ENCODE measurements at regions not wholly inside any gene's neighbourhood (a gene's known extent, or its start where the extent isn't known, plus 50 kb on each side); places are given as distances from the start of the nearest gene placed in this dataset.

DNA sequence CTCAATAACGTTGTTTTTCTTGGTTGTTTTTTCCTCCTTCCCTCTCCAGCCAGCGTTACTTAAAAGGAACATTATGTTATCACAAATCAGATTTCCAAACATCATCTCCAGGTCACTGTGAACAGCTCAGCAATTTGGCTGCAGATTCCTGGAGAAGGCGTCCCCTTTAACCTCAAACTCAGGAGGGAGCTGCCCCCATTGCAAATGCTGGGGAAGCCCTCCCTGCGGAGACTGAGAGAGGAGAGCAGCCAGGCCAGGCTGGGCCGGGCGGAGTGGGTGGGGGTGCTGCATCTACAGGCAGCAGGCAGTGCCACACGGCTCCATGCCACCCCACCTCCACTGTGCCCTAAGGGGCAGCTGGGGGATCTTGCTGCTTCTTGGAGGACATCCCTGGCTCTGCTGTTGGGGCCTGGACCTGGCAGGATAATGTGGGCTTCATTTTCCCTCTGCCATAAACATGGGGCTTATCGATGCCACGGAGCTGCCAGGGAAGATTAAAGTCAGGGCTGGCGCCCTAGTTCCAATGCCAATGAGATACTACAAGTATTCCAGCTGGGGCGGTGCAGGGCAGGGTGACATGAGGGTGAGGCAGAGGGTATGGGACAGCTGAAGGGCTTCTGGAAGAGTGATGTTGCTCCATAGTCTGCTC is 148.8 kb downstream of the PJA1 start:
- FAIRE-seq, result peak; percentile 43
- Histone ChIP-seq H3K9me1 (replicated peaks; ENCODE audit: control insufficient read depth, extremely low read depth, insufficient read depth, low read length) (no peaks in the 10 kb centered on the region), H3K79me2 (ENCODE audit: control insufficient read depth, insufficient read depth, low read length) (no peaks in the 10 kb centered on the region), H3K9ac (replicated peaks; ENCODE audit: extremely low read depth, insufficient read depth, low read length) (no peak overlapping the region), H3K9me3 (replicated peaks; ENCODE audit: control insufficient read depth, insufficient read depth, low read length) (no peaks in the 10 kb centered on the region), H4K20me1 (replicated peaks; ENCODE audit: control insufficient read depth, extremely low read depth, insufficient read depth, low read length) (no peaks in the 10 kb centered on the region), H2AFZ (ENCODE audit: low read depth, low read length) (no peak overlapping the region), H3K4me2 (ENCODE audit: insufficient read depth, low read length) (no peak overlapping the region), H3K4me3 (replicated peaks in 1 of 3; ENCODE audit: insufficient read depth in 1 of 3, low read depth in 1 of 3, low read length in 3 of 3) (no peak overlapping the region), H3K36me3 (ENCODE audit: control insufficient read depth in 2 of 2, extremely low read depth in 1 of 2, insufficient read depth in 2 of 2, low read length in 2 of 2) (no peaks in the 10 kb centered on the region), H3K27me3 (ENCODE audit: control insufficient read depth in 2 of 2, insufficient read depth in 2 of 2, low read length in 2 of 2) (no peaks in the 10 kb centered on the region), H3K4me1 (ENCODE audit: control insufficient read depth, extremely low read depth, insufficient read depth, low read length) (peaks cover 15% of the 10 kb centered on the region), H3K27ac (ENCODE audit: insufficient read depth, low read depth, low read length) (no peak overlapping the region)
- ChIA-PET CTCF (no interaction called here), POLR2A (no interaction called here)
- peak; percentile 16 for DNase-seq (ENCODE audit: low read depth, low spot score)
- dilution Hi-C loops (cut with MboI; ENCODE audit: extremely low pct_ligation_motif_present, low sequenced_read_pairs), result no loop called here
- no TSS peak for BruUV-seq (replicated peaks)
- TF ChIP-seq EZH2 (IDR thresholded peaks at IDR 0.05; ENCODE audit: borderline replicate concordance, low read depth, low read length, severe bottlenecking) (no peak), POLR2AphosphoS5 (IDR thresholded peaks at IDR 0.05; ENCODE audit: insufficient read depth, low read depth, low read length) (no peak), POLR2A (IDR thresholded peaks at IDR 0.05; ENCODE audit: low read depth, low read length) (no peak), GATA2 (IDR thresholded peaks at IDR 0.05; ENCODE audit: insufficient read depth, insufficient read length, low read depth, low read length) (no peak), JUN (IDR thresholded peaks at IDR 0.05; ENCODE audit: borderline replicate concordance, insufficient read depth, insufficient read length, low read depth) (no peak), MYC (IDR thresholded peaks at IDR 0.05; ENCODE audit: low read depth, low read length) (no peak), FOS (IDR thresholded peaks at IDR 0.05; ENCODE audit: borderline replicate concordance, insufficient read depth, low read length) (no peak)
- TF ChIP-seq, protein P1, sequence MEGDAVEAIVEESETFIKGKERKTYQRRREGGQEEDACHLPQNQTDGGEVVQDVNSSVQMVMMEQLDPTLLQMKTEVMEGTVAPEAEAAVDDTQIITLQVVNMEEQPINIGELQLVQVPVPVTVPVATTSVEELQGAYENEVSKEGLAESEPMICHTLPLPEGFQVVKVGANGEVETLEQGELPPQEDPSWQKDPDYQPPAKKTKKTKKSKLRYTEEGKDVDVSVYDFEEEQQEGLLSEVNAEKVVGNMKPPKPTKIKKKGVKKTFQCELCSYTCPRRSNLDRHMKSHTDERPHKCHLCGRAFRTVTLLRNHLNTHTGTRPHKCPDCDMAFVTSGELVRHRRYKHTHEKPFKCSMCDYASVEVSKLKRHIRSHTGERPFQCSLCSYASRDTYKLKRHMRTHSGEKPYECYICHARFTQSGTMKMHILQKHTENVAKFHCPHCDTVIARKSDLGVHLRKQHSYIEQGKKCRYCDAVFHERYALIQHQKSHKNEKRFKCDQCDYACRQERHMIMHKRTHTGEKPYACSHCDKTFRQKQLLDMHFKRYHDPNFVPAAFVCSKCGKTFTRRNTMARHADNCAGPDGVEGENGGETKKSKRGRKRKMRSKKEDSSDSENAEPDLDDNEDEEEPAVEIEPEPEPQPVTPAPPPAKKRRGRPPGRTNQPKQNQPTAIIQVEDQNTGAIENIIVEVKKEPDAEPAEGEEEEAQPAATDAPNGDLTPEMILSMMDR (IDR thresholded peaks at IDR 0.05; ENCODE audit: extremely low read depth in 1 of 2, insufficient read depth in 1 of 2, low read depth in 1 of 2, low read length in 2 of 2), result no peak
- TF ChIP-seq, protein P2, sequence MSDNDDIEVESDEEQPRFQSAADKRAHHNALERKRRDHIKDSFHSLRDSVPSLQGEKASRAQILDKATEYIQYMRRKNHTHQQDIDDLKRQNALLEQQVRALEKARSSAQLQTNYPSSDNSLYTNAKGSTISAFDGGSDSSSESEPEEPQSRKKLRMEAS (IDR thresholded peaks at IDR 0.05; ENCODE audit: insufficient read depth, insufficient read length), result no peak
- intact Hi-C loops (cut with micrococcal nuclease), result no loop called here

Data from endothelial cell of umbilical vein (primary cell).